K562 (cell line): ENCODE measurements at regions not wholly inside any gene's neighbourhood (a gene's known extent, or its start where the extent isn't known, plus 50 kb on each side); places are given as distances from the start of the nearest gene placed in this dataset.

Experiments
- GABPB2 ChIP-seq: fragments of 250-450 bp; sonication (Bioruptor Pico); conservative IDR thresholded peaks from 2 replicates; pipeline ENCODE4 v1.5.1; 2021; ENCODE audit warnings: mild to moderate bottlenecking
- REST ChIP-seq, 2 experiments: fragments of 450-650 bp; formaldehyde crosslinking in 1 of 2; IDR thresholded peaks; 2 replicates each; pipeline versions ENCODE4 v1.4.0 to v1.6.1; 2014 to 2020; ENCODE audit warnings: mild to moderate bottlenecking in 2 of 2, borderline replicate concordance in 1 of 2, low read depth in 1 of 2
- ZNF75A ChIP-seq: fragments of 450-650 bp; formaldehyde crosslinking; IDR thresholded peaks from 2 replicates; pipeline ENCODE4 v1.4.0; 2020; ENCODE audit warnings: mild to moderate bottlenecking
- ZNF79 ChIP-seq: fragments of 250-450 bp; sonication (Bioruptor Pico); IDR thresholded peaks from 2 replicates; pipeline ENCODE4 v1.4.0; 2020; ENCODE audit warnings: low read depth, mild to moderate bottlenecking, moderate library complexity

GRCh38 chr7:118621810-118622360, 397.4 kb downstream of the ANKRD7 start (continued):
- no peak for TF ChIP-seq REST (IDR thresholded peaks at IDR 0.05; ENCODE audit: borderline replicate concordance)
- no peak for TF ChIP-seq REST (CRISPR knock-in tag; IDR thresholded peaks at IDR 0.05; ENCODE audit: low read depth)
- TF ChIP-seq ZNF75A (CRISPR knock-in tag) = no peak
- TF ChIP-seq ZNF79 (CRISPR knock-in tag) = no peak
- TF ChIP-seq GABPB2 (CRISPR knock-in tag) = no peak
